Suppressor macrophage treated with lipopolysaccharide for 4 hours (primary cell): ENCODE measurements at regions not wholly inside any gene's neighbourhood (a gene's known extent, or its start where the extent isn't known, plus 50 kb on each side); places are given as distances from the start of the nearest gene placed in this dataset.
A peak's percentile ranks its signal among the peaks of the same experiment; 100 is the strongest.

Experiments used
- DNase-seq: peaks from one replicate; pipeline ENCODE4 v3.0.0-alpha.2; 2020

- DNase-seq = no peak
Measured at GRCh38 chr3:59326246-59327024, 276.6 kb upstream of the CFAP20DC start.

- no peak for DNase-seq
Measured at GRCh38 chr3:59321881-59322540, 272.2 kb upstream of the CFAP20DC start.

- no peak for DNase-seq
Measured at GRCh38 chr3:59320080-59320479, 270.3 kb upstream of the CFAP20DC start.

- no peak for DNase-seq
Measured at GRCh38 chr3:59319442-59319841, 269.6 kb upstream of the CFAP20DC start.

GRCh38 chr3:59318881-59319280 lies 269.1 kb upstream of the CFAP20DC start:
- DNase-seq = no peak

GRCh38 chr3:59317386-59317785 lies 267.6 kb upstream of the CFAP20DC start:
- no peak for DNase-seq

- no peak for DNase-seq
Measured at GRCh38 chr3:59316688-59317275, 267.0 kb upstream of the CFAP20DC start.

- DNase-seq = peak; percentile 71
Measured at GRCh38 chr3:59313365-59313764, 263.5 kb upstream of the CFAP20DC start.

GRCh38 chr3:59311231-59311630 lies 261.4 kb upstream of the CFAP20DC start:
- no peak for DNase-seq

GRCh38 chr3:59310736-59311135 lies 260.9 kb upstream of the CFAP20DC start:
- DNase-seq = no peak

GRCh38 chr3:59308684-59309083 lies 258.9 kb upstream of the CFAP20DC start:
- DNase-seq = no peak

GRCh38 chr3:59308001-59308400 lies 258.2 kb upstream of the CFAP20DC start:
- DNase-seq = no peak

GRCh38 chr3:59306436-59306835 lies 256.6 kb upstream of the CFAP20DC start:
- no peak for DNase-seq

- no peak for DNase-seq
Measured at GRCh38 chr3:59304296-59304695, 254.5 kb upstream of the CFAP20DC start.

- DNase-seq = no peak
Measured at GRCh38 chr3:59303452-59303851, 253.6 kb upstream of the CFAP20DC start.

- no peak for DNase-seq
Measured at GRCh38 chr3:59302442-59302841, 252.6 kb upstream of the CFAP20DC start.

GRCh38 chr3:59300733-59301132 lies 250.9 kb upstream of the CFAP20DC start:
- DNase-seq = peak; percentile 87

- no peak for DNase-seq
Measured at GRCh38 chr3:59299561-59299960, 249.7 kb upstream of the CFAP20DC start.

GRCh38 chr3:59290358-59290757 lies 240.5 kb upstream of the CFAP20DC start:
- no peak for DNase-seq

GRCh38 chr3:59289831-59290230 lies 240.0 kb upstream of the CFAP20DC start:
- DNase-seq = no peak

- DNase-seq = no peak
Measured at GRCh38 chr3:59288951-59289350, 239.1 kb upstream of the CFAP20DC start.

GRCh38 chr3:59286791-59287531 lies 237.1 kb upstream of the CFAP20DC start:
- DNase-seq = peak; percentile 89

GRCh38 chr3:59285560-59285959 lies 235.7 kb upstream of the CFAP20DC start:
- no peak for DNase-seq
